Tibial nerve (tissue), 4 donors: ENCODE measurements at regions not wholly inside any gene's neighbourhood (a gene's known extent, or its start where the extent isn't known, plus 50 kb on each side); places are given as distances from the start of the nearest gene placed in this dataset.

Source experiments
- DNase-seq, 2 donors: peaks; one replicate each; pipeline ENCODE4 v3.0.0-alpha.2; 2019; ENCODE audit warnings: low spot score in 2 of 2
- H3K27ac ChIP-seq, 4 donors: fragments of 200-600 bp; sonication (generic) in 3 of 4; one replicate each; pipeline ENCODE4 v1.5.1; 2017 to 2019; ENCODE audit warnings: mild to moderate bottlenecking in 1 of 4
- H3K27me3 ChIP-seq, 2 donors: fragments of 200-600 bp; sonication (generic) in 1 of 2; one replicate each; pipeline versions ENCODE4 v1.5.1 to v1.6.0; 2017 to 2019
- H3K36me3 ChIP-seq, 3 donors: fragments of 200-600 bp; sonication (generic); one replicate each; pipeline ENCODE4 v1.5.1; 2018 to 2019
- H3K4me1 ChIP-seq, 4 donors: fragments of 200-600 bp; sonication (generic) in 3 of 4; one replicate each; pipeline ENCODE4 v1.5.1; 2017 to 2019
- H3K4me3 ChIP-seq, 4 donors: fragments of 200-600 bp; sonication (generic) in 3 of 4; one replicate each; pipeline ENCODE4 v1.5.1; 2017 to 2019; ENCODE audit warnings: mild to moderate bottlenecking in 1 of 4, moderate library complexity in 1 of 4
- H3K9me3 ChIP-seq, 4 donors: fragments of 200-600 bp; sonication (generic) in 3 of 4; one replicate each; pipeline ENCODE4 v1.5.1; 2017 to 2019
- EP300 ChIP-seq, 2 donors: sonication (generic); formaldehyde crosslinking; IDR thresholded peaks; one replicate each; pipeline ENCODE4 v1.6.1; 2017; ENCODE audit warnings: antibody characterized with exemption in 2 of 2, mild to moderate bottlenecking in 1 of 2
- POLR2A ChIP-seq, 2 donors: fragments of 450-650 bp; IDR thresholded peaks; one replicate each; pipeline ENCODE4 v1.6.1; 2017; ENCODE audit warnings: antibody characterized with exemption in 2 of 2, mild to moderate bottlenecking in 2 of 2, moderate library complexity in 2 of 2
- WGBS, 2 donors: methylation state at CpG; one replicate each; pipeline ENCODE4 v1.1.5; 2018; 5-methylcytosine and 5-hydroxymethylcytosine counted together
- TF ChIP-seq, protein P1 (sequence below), 5 experiments: fragments of 200-600 bp in 3 of 5; fragments of 450-650 bp in 2 of 5; sonication (generic) in 3 of 5; IDR thresholded peaks; one replicate each; pipeline ENCODE4 v1.5.1; 2016 to 2019; ENCODE audit warnings: antibody characterized with exemption in 5 of 5, mild to moderate bottlenecking in 3 of 5, moderate library complexity in 2 of 5

- Histone ChIP-seq H3K4me3 (no peak overlapping the region), H3K27me3 (no peaks in the 10 kb centered on the region), H3K4me1 (no peaks in the 10 kb centered on the region), H3K27ac (no peak overlapping the region), H3K36me3 (no peaks in the 10 kb centered on the region), H3K9me3 (no peaks in the 10 kb centered on the region)
- WGBS, 2 donors: 38 to 59% methylated on average over 1 of the region's 1 CpG
- no peak for DNase-seq
- TF ChIP-seq POLR2A (IDR thresholded peaks at IDR 0.05) (no peak), EP300 (IDR thresholded peaks at IDR 0.05) (no peak)
- TF ChIP-seq, protein P1, sequence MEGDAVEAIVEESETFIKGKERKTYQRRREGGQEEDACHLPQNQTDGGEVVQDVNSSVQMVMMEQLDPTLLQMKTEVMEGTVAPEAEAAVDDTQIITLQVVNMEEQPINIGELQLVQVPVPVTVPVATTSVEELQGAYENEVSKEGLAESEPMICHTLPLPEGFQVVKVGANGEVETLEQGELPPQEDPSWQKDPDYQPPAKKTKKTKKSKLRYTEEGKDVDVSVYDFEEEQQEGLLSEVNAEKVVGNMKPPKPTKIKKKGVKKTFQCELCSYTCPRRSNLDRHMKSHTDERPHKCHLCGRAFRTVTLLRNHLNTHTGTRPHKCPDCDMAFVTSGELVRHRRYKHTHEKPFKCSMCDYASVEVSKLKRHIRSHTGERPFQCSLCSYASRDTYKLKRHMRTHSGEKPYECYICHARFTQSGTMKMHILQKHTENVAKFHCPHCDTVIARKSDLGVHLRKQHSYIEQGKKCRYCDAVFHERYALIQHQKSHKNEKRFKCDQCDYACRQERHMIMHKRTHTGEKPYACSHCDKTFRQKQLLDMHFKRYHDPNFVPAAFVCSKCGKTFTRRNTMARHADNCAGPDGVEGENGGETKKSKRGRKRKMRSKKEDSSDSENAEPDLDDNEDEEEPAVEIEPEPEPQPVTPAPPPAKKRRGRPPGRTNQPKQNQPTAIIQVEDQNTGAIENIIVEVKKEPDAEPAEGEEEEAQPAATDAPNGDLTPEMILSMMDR (IDR thresholded peaks at IDR 0.05): no peak
Observed at GRCh38 chr7:41351091-41351490, 351.8 kb downstream of the INHBA start.

DNA sequence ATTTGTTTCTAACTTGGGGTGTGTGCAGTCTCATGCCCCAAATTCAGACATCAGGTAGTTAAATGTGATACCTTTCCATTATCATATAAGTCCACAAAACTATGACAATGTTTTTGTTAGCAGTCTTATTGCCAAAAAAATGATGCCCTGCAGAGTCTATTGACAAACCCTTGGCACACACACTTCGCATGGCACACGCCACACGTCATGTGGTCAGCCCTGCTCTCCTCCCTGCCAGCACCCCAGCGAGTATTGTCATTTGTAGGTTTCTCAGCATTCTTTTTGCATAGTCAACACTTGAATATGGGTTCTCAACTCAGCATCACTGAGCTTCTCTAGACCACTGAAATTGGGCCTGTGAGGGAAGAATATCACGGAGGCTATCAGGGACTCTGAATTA lies 356.0 kb downstream of the INHBA start:
- H3K36me3 ChIP-seq: no peaks in the 10 kb centered on the region
- DNase-seq: no peak
- WGBS, 2 donors: 87 to 91% methylated on average over 5 of the region's 5 CpGs
- no peaks in the 10 kb centered on the region for H3K4me1 ChIP-seq
- H3K27ac ChIP-seq: no peak overlapping the region
- H3K9me3 ChIP-seq: no peaks in the 10 kb centered on the region
- H3K27me3 ChIP-seq: no peaks in the 10 kb centered on the region
- TF ChIP-seq POLR2A (IDR thresholded peaks at IDR 0.05) (no peak), EP300 (IDR thresholded peaks at IDR 0.05) (no peak)
- TF ChIP-seq, protein P1 (IDR thresholded peaks at IDR 0.05): no peak
- H3K4me3 ChIP-seq: no peak overlapping the region

DNA sequence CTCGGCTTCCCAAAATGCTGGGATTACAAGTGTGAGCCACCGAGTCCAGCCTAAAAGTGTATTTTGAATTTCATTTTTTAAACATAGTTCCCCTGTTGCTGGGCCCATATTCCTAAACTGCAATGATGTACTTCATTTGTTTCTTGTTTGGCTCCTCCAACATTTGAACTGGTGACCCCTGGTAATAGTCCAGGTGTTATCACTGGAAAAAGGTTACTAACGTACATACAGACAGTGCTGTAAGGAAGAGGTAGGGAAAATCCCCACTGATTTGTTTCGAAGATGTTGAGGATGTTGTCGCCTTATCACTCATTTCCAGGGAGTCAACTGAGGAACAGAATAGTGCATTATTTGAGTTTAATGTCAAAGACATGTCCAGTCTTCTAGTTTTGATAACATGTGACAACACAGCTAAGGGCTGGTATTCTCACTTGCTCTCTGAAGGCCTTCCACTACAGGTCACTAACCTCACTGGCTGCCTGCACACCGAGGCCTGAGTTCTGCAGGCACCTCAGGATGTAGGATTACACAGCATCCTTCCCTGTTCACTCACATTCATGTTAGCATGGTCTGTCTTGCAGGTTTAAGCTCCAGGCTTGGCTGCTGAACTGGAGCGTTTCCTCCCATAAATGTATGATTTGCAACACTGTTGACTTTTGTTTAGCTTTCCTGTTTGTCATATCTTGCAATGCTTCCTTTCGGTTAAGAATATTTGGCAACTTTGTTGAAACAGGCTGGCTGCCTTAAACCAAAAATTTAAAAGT lies 362.8 kb downstream of the INHBA start:
- no peak for DNase-seq
- WGBS, 2 donors: 88% methylated on average over 8 of the region's 8 CpGs
- H3K9me3 ChIP-seq: no peaks in the 10 kb centered on the region
- TF ChIP-seq, protein P1 (IDR thresholded peaks at IDR 0.05): no peak
- TF ChIP-seq EP300 (IDR thresholded peaks at IDR 0.05) (no peak), POLR2A (IDR thresholded peaks at IDR 0.05) (no peak)
- H3K4me1 ChIP-seq: no peaks in the 10 kb centered on the region
- no peaks in the 10 kb centered on the region for H3K27me3 ChIP-seq
- H3K36me3 ChIP-seq: no peaks in the 10 kb centered on the region
- H3K27ac ChIP-seq: no peak overlapping the region
- H3K4me3 ChIP-seq: no peak overlapping the region

DNA sequence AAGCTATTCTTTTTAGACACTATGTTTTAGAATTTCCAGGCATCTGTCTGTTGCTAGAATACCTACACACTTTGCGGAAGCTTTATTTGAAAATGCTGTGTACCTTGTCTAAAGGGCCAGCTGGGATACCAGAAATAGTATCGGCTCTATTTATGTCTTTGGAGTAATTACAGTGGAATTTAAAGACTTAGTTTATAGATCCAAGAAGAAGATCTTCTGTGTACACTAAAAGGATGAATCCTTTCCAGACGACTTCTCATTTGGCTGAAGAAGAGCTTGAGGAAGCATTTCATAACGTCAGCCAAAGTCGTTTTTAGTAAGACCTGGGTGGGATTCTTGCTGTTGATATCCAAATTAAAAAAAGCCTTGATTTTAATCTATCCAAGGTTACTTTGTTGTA lies 365.9 kb downstream of the INHBA start:
- H3K27ac ChIP-seq: no peak overlapping the region

DNA sequence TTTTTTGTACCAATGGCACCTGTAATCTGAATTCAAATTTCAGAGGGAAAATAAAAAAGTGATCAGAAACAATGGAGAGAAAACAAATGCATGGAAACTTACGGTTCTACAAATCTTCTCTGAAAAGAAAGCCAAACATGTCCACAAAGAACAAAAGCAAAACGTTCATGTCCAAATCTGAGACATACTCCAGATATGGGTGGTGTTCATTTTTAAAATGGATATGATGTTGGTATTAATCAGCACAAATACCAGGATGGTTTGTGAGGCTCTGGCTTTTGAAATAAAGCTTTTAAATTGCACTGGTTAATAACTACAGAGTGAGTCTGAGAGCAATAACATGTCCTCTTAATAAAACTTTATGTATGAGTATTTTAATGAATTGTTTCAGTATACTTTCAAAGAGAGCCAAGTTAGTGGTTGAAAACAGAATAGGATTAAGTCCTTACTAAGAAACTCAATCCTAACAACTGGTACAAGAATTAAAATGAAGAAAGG lies 366.4 kb downstream of the INHBA start:
- TF ChIP-seq EP300 (IDR thresholded peaks at IDR 0.05): no peak
- TF ChIP-seq POLR2A (IDR thresholded peaks at IDR 0.05): no peak
- TF ChIP-seq, protein P1 (IDR thresholded peaks at IDR 0.05): no peak

More for the DNA sequence above, 365.9 kb downstream of the INHBA start:
- Histone ChIP-seq H3K9me3 (no peaks in the 10 kb centered on the region), H3K4me1 (no peaks in the 10 kb centered on the region), H3K36me3 (no peaks in the 10 kb centered on the region), H3K4me3 (no peak overlapping the region), H3K27me3 (no peaks in the 10 kb centered on the region)
- DNase-seq: no peak
- 48 to 49% methylated on average over 5 of the region's 5 CpGs for WGBS, 2 donors
- TF ChIP-seq, protein P1 (IDR thresholded peaks at IDR 0.05): no peak
- TF ChIP-seq EP300 (IDR thresholded peaks at IDR 0.05): no peak
- TF ChIP-seq POLR2A (IDR thresholded peaks at IDR 0.05): no peak

More for the DNA sequence above, 366.4 kb downstream of the INHBA start:
- no peak for DNase-seq
- Histone ChIP-seq H3K36me3 (no peaks in the 10 kb centered on the region), H3K4me3 (no peak overlapping the region), H3K9me3 (no peaks in the 10 kb centered on the region), H3K27ac (no peak overlapping the region), H3K27me3 (no peaks in the 10 kb centered on the region), H3K4me1 (no peaks in the 10 kb centered on the region)
- WGBS, 2 donors: 59 to 64% methylated on average over 2 of the region's 2 CpGs
